Rectal smooth muscle tissue (tissue), 1 donor: ENCODE measurements at regions not wholly inside any gene's neighbourhood (a gene's known extent, or its start where the extent isn't known, plus 50 kb on each side); places are given as distances from the start of the nearest gene placed in this dataset.

Source experiments
- H3K27ac ChIP-seq: one replicate; pipeline ENCODE4 v1.7.0; 2013; ENCODE audit warnings: low read depth, low read length, inconsistent platforms
- H3K27me3 ChIP-seq: one replicate; pipeline ENCODE4 v1.7.0; 2013; ENCODE audit warnings: low read length; ENCODE audit not compliant: control insufficient read depth, insufficient read depth
- H3K36me3 ChIP-seq: one replicate; pipeline ENCODE4 v1.7.0; 2013; ENCODE audit warnings: low read length; ENCODE audit not compliant: control insufficient read depth, insufficient read depth
- H3K4me1 ChIP-seq: one replicate; pipeline ENCODE4 v1.7.0; 2013; ENCODE audit warnings: low read length; ENCODE audit not compliant: control insufficient read depth, insufficient read depth
- H3K4me3 ChIP-seq: one replicate; pipeline ENCODE4 v1.7.0; 2013; ENCODE audit warnings: low read length
- H3K9ac ChIP-seq: one replicate; pipeline ENCODE4 v1.7.0; 2013; ENCODE audit warnings: low read length

DNA sequence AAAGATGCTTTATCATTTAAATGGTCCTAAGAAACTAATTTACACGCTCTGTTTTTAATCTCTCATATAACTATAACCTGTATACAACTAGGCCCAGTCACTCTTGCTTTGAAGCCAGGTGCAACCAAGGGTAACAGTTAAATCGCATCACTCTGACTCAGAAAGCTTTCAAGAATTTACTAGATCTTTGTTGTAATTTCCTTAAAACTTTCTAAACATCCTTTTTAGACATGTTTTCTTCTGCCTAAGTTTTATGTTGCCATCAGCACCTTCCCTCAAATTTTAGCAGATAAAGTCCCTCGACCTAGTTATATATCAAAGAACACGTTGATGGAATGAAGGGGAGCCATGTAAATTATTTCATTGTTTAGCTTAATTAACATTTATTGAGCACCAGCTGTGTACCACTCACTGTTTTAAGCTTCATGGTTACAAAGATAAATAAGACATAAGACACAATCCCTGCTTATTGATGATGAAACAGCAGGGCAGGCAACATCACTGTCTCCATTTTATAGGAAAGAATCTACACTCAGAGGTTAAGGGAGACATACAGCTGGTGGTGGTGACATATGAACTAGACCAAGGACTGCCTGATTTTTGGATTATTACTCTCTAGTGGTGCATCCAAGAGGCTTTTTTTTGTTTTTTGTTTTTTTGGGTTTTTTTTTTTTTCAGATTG lies 101.0 kb downstream of the CD200R1L start:
- no peak overlapping the region for H3K4me3 ChIP-seq
- no peak overlapping the region for H3K27ac ChIP-seq
- H3K4me1 ChIP-seq, result no peaks in the 10 kb centered on the region
- no peaks in the 10 kb centered on the region for H3K36me3 ChIP-seq
- H3K9ac ChIP-seq, result no peak overlapping the region
- no peaks in the 10 kb centered on the region for H3K27me3 ChIP-seq

DNA sequence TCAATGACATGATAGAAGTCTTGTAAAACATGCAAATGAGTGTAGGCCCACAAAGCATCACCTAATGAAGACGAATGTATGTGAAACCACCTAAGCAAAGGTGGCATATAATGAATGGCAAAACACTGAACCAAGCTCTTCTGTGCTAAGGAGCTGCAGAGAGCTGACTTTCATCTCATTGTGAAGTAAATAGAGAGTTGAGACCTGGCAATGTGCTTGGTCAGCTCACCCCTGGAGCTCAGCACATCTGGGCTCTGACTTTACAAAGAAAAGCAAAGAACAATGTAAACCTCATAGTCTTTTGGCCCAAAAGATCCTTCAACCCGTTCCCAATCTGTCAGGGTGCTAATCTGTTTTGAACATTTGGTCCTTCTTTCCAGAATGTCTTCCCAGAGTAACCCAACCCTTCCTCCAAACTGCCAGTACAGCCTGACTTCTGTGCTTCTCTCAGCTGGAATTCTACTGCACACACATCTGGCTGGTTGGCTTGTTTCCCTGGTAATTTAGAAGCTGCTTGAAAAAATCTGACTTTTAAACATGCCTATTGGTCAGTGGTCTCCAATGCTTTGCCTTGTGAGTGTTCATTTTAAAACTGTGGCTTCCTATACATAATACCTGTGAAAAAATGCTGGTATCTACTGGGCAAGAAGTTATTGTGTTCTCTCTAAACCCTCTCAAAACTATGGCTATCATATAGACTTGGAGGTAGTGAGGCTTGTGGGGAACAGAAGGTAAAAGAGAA lies 101.7 kb downstream of the CD200R1L start:
- no peak overlapping the region for H3K27ac ChIP-seq
- no peak overlapping the region for H3K9ac ChIP-seq
- no peaks in the 10 kb centered on the region for H3K36me3 ChIP-seq
- no peaks in the 10 kb centered on the region for H3K27me3 ChIP-seq
- no peak overlapping the region for H3K4me3 ChIP-seq
- no peaks in the 10 kb centered on the region for H3K4me1 ChIP-seq

DNA sequence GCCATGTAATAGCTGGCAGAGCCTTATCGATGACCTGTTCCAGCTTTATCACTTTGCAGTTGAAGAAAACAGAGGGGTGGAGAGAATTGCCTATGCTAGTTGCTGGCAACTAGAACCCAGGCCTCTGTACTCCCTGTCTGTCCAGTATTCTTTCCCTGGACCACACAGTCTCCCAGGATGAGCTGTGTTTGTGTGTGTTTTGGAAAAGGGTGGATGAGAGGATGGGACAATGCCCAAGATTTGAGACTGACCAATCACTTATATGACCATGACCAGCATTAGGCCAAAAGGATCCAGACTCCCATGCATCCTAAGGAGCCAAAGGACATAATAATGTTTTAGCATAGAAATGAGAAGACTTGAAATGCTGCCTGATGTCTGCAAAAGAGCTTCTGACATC lies 102.6 kb downstream of the CD200R1L start:
- H3K9ac ChIP-seq, result no peak overlapping the region
- H3K36me3 ChIP-seq, result no peaks in the 10 kb centered on the region
- no peaks in the 10 kb centered on the region for H3K4me1 ChIP-seq
- H3K27ac ChIP-seq, result no peak overlapping the region
- H3K27me3 ChIP-seq, result no peaks in the 10 kb centered on the region
- no peak overlapping the region for H3K4me3 ChIP-seq

DNA sequence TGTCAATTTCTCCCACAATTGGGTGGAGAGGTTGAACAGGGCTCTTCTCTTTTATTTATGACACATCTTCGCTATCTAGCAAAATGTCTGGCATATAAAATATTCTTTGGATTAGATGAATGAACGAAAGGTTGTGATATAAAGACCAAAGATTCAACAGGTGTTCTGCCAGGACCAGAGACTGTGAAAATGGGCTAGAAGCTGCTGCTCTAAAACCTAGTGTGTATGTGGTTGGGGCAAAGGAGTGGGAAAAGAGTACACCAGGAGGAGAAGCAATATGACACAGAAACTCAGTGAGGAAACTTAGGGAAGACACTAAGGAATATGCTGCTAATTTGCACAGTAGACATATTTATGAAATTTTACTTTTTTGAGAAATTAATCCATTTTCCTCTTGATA lies 102.0 kb upstream of the CCDC80 start:
- Histone ChIP-seq H3K27me3 (no peaks in the 10 kb centered on the region), H3K27ac (no peak overlapping the region), H3K36me3 (no peaks in the 10 kb centered on the region), H3K4me1 (no peaks in the 10 kb centered on the region), H3K4me3 (no peak overlapping the region), H3K9ac (no peak overlapping the region)

DNA sequence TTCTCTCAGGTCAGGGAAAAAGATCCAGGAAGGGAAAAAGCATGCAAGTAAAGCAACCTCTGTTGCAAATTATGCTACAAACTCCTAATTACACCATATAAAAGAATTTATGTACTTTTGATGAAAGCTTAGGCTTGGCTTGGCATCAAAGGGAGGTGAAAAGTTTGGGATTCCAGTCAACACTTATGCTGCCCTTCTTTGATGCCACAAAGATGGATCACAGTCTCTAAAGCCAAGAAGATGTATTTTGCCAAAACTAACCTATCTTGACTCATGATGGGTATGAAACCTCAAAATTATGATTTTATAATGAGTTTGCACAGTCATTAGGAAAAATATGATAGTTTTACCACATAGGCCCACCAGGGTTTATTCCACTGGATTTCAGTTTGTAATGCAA lies 101.0 kb upstream of the CCDC80 start:
- H3K4me3 ChIP-seq, result no peak overlapping the region
- H3K4me1 ChIP-seq, result no peaks in the 10 kb centered on the region
- H3K27ac ChIP-seq, result no peak overlapping the region
- no peaks in the 10 kb centered on the region for H3K36me3 ChIP-seq
- H3K9ac ChIP-seq, result no peak overlapping the region
- H3K27me3 ChIP-seq, result no peaks in the 10 kb centered on the region

DNA sequence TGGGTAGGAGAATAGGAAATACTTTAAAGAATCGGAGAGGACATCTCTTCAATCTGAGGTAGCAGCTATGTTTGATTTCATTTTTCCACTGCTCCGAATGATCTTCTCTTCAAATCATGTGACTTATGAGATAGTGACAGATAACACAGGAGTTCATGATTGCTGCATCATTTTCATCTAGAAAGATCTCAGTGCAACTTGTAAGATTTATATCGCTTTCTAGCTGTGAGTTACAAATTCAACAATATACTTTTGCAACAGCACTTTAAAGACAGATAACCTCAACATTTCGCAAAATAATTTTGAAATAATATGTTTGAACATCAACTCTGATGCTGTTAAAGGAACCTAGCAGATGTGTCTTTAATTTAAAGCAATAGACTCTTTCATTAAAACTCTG lies 99.9 kb upstream of the CCDC80 start:
- Histone ChIP-seq H3K27ac (no peak overlapping the region), H3K9ac (no peak overlapping the region), H3K36me3 (no peaks in the 10 kb centered on the region), H3K27me3 (no peaks in the 10 kb centered on the region), H3K4me1 (no peaks in the 10 kb centered on the region), H3K4me3 (no peak overlapping the region)

DNA sequence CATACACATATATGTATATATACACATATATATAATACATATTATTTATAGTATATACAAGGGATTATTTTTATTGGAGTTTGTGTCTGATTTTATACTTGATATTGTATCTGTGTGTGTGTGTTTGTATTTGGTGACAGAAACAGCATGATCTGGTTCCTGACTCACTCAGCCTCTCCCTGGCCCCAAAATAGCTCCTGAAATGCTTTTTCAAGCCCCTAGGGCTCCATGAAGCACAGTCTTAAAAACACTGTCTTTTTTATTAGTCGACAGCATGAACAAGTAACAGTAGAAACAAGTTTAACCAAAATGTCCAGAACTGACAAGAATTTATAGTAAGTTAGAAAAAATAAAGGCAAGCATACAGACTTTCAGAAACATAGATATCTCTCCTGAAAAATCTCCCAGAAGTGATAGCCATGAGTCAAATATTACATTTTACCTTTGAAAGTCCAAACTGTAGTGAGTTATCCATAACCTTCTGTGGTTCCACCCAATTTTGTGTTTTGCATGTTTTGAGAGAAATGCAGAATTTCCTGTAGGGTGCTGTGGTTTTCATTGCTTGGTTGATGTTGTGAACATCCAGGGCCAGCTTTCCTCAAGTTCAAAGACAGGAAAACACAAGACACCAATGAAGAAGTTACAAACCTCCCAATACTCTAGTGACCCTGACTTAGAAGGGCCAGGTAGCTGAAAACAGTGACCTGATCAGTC lies 98.5 kb upstream of the CCDC80 start:
- H3K36me3 ChIP-seq, result no peaks in the 10 kb centered on the region
- H3K27me3 ChIP-seq, result no peaks in the 10 kb centered on the region
- H3K27ac ChIP-seq, result no peak overlapping the region
- H3K9ac ChIP-seq, result no peak overlapping the region
- no peak overlapping the region for H3K4me3 ChIP-seq
- H3K4me1 ChIP-seq, result no peaks in the 10 kb centered on the region

DNA sequence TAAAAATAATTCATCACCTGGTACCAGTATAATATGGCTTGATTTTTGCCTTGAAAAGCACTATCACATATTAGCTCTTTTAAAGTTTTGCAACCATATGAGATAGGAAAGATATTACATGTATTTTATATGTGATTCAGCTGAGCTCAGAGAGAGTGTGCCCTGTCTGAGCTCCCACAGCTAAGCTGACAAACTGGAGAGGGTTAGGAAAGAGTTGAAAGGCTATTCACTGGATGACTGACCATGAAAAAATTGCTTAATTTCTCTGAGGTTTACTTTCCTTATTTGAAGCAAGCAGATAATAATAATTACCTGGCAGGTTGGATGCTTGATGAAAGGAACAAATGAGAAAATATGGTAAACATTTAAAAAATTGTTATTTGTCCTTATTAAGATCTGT lies 97.4 kb upstream of the CCDC80 start:
- no peak overlapping the region for H3K9ac ChIP-seq
- H3K27me3 ChIP-seq, result no peaks in the 10 kb centered on the region
- H3K4me3 ChIP-seq, result no peak overlapping the region
- no peaks in the 10 kb centered on the region for H3K4me1 ChIP-seq
- H3K27ac ChIP-seq, result no peak overlapping the region
- H3K36me3 ChIP-seq, result no peaks in the 10 kb centered on the region

DNA sequence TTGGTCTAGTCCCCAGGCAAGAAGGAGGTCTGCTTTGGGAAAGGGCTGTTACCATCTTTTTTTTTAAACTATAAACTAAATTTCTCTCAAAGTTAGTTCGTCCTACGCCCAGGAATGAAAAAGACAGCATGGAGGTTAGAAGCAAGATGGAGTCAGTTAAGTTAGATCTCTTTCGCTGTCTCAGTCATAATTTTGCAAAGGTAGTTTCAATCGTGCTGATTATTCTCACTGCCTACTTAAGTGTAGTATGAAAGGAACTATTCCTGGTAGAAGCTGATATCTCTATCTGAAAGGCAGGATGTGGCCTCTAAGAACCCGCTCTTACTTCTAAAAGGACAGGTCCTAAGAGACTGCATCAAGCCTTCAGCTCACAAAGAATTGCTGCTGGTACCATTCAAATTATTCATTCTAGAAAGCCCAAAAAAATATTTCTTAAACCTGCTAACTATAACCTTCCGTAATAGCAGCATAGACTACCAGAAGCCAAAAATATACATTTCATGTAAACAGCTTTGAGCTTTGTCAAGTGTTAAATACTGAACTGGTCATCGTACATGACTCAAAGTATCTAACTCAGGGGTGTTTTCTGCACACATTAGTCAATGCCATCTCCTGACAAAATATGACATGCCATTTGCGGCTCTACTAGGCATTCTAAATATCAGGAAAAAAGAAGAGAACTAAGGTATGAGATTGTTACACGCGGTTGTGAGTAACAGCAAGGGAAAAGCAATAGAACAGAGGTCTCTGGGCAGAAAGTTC lies 96.0 kb upstream of the CCDC80 start:
- Histone ChIP-seq H3K27ac (no peak overlapping the region), H3K4me3 (no peak overlapping the region), H3K27me3 (no peaks in the 10 kb centered on the region), H3K36me3 (no peaks in the 10 kb centered on the region), H3K4me1 (no peaks in the 10 kb centered on the region), H3K9ac (no peak overlapping the region)

DNA sequence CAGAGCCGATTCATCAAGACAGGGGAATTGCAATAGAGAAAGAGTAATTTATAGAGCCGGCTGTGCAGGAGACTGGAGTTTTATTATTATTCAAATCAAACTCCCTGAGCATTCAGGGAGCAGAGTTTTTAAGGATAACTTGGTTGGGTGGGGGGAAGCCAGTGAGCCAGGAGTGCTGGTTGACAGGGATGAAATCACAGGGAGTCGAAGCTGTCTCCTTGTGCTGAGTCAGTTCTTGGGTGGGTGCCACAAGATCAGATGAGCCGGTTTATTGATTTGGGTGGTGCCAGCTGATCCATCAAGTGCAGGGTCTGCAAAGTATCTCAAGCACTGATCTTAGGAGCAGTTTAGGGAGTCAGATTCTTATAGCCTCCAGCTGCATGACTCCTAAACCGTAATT lies 95.4 kb upstream of the CCDC80 start:
- H3K9ac ChIP-seq, result no peak overlapping the region
- no peaks in the 10 kb centered on the region for H3K4me1 ChIP-seq
- H3K27me3 ChIP-seq, result no peaks in the 10 kb centered on the region
- H3K4me3 ChIP-seq, result no peak overlapping the region
- H3K27ac ChIP-seq, result no peak overlapping the region
- no peaks in the 10 kb centered on the region for H3K36me3 ChIP-seq

DNA sequence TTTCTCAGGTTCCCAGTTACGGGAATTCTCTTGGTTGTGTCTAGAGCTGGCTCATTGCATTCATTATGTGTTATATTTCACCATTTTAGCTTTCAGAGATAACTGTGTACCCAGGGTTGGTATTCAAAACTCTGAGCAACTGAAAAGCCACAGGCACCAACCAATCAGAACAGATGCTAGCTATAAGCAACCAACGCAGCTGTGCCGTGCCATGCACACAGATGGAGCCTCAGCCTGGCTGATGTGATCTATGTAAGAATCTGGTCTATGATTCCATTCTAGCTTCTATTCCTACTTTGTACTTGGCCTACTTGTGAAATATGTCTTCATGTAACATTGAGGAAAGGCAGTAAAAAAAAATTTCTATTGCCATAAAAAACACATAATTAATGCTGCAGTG lies 95.0 kb upstream of the CCDC80 start:
- H3K27me3 ChIP-seq, result no peaks in the 10 kb centered on the region
- no peak overlapping the region for H3K9ac ChIP-seq
- no peaks in the 10 kb centered on the region for H3K36me3 ChIP-seq
- H3K27ac ChIP-seq, result no peak overlapping the region
- H3K4me3 ChIP-seq, result no peak overlapping the region
- H3K4me1 ChIP-seq, result no peaks in the 10 kb centered on the region

DNA sequence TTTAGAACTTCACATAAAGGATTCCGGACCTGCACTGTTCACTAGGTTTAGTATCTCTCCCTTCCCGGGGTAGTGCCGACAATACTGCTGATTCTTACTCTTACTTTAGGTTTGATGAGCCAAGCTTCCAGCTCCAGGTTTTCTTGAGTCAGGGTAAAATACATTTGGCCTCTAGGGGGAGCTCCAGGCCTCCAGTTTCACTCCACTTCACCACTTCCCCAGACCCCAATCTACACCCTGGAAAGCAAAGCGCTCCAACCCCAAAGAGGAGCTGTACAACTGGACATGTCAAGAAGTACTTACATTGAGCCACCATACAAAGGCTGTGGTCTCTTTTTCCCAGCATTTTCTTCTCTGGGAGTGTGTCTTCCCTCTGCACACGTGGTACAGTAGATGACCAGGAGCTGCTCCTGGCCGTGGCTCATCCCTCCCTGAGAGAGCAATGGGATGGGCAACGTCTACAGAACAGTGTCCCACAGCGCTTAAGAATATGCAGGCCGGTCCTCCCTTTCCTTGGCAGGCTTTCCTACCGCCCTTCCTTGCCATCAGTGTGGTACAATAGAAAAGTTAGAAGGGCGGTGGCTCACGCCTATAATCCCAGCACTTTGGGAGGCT lies 93.9 kb upstream of the CCDC80 start:
- Histone ChIP-seq H3K27me3 (no peaks in the 10 kb centered on the region), H3K27ac (no peak overlapping the region), H3K9ac (no peak overlapping the region), H3K4me3 (no peak overlapping the region), H3K4me1 (no peaks in the 10 kb centered on the region), H3K36me3 (no peaks in the 10 kb centered on the region)
